ENCODE measurements at regions not wholly inside any gene's neighbourhood (a gene's known extent, or its start where the extent isn't known, plus 50 kb on each side); places are given as distances from the start of the nearest gene placed in this dataset.
"Not testable (repeated sequence)": the region's sequence is repeated elsewhere in the genome, so short reads cannot be mapped to it uniquely, and the experiment has no call there.

GRCh38 chr1:195663549-195664280, 944.5 kb downstream of the KCNT2 start:
- DNase-seq (ENCODE audit: low read depth) = no peak

- no peak for DNase-seq (ENCODE audit: low read depth)
These were observed 951.5 kb downstream of the KCNT2 start for GRCh38 chr1:195656780-195657179.

DNA sequence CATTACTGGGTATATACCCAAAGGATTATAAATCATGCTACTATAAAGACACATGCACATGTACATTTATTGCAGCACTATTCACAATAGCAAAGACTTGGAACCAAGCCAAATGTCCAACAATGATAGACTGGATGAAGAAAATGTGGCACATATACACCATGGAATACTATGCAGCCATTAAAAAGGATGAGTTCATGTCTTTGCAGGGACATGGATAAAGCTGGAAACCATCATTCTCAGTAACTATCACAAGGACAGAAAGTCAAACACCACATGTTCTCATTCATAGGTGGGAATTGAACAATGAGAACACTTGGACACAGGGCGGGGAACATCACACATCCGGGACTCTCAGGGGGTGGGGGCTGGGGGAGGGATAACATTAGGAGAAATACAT, 959.4 kb downstream of the KCNT2 start:
- DNase-seq (ENCODE audit: low read depth) = not testable (repeated sequence)

DNA sequence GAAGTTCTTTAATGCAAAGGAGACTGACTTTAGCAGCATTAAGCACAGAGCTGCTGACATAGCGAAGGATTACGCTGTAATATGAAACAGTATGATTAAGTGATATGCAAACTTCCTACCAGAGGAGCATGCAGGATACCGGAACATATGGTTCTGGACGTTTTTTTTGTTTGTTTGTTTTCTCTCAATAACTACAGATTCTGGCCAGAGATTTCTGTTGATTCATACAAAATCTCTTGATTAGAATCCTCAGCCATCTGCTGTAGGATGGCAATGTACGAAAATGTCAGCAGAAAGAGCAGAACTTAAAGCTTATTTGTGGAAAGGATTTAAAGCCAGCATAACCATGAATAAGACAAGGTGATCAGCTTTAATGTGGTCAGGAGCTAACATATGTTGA, 970.7 kb downstream of the KCNT2 start:
- no peak for DNase-seq (ENCODE audit: low read depth)

GRCh38 chr1:195618287-195618686, 990.0 kb downstream of the KCNT2 start:
- no peak for DNase-seq (ENCODE audit: low read depth)

- no peak for DNase-seq (ENCODE audit: low read depth)
These were observed 991.1 kb downstream of the KCNT2 start for GRCh38 chr1:195617106-195617505.

GRCh38 chr1:195608883-195609282, 999.4 kb downstream of the KCNT2 start:
- DNase-seq (ENCODE audit: low read depth) = no peak

- no peak for DNase-seq (ENCODE audit: low read depth)
These were observed 1001.8 kb downstream of the KCNT2 start for GRCh38 chr1:195606483-195606882.

DNA sequence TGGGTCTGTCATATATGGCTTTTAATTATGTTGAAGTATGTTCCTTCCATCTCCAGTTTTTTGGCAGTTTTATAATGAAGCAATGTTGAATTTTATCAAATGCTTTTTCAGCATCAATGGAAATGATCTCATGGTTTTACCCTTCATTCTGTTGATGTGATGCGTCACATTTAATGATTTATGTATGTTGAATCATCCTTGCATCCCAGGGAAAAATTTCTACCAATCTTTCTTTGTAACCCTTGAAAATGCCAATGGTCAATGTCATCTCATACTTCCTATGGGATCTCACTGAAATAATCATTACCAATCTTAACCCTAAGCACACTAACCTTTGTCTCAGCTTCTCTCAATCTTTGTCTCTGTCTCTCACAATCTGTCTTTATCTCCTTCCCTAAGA, 1004.0 kb downstream of the KCNT2 start:
- DNase-seq (ENCODE audit: low read depth) = no peak

- no peak for DNase-seq (ENCODE audit: low read depth)
These were observed 1010.3 kb downstream of the KCNT2 start for GRCh38 chr1:195597891-195598290.

DNA sequence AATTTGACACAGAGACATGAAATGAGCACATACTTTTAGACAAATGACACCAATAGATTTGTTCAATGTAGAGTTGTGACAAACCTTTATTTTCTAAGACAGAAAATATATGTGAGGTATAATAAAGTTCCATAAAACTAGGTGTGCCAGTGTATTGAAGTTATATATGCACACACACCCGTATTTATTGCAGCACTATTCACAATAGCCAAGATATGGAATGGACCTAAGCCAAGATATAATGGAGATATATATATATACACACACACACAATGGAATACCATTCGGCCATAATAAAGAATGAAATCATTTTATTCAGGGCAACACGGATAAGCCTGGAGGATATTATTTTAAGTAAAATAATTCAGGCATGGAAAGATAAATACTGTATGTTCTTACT, 1013.5 kb downstream of the KCNT2 start:
- no peak for DNase-seq (ENCODE audit: low read depth)

DNA sequence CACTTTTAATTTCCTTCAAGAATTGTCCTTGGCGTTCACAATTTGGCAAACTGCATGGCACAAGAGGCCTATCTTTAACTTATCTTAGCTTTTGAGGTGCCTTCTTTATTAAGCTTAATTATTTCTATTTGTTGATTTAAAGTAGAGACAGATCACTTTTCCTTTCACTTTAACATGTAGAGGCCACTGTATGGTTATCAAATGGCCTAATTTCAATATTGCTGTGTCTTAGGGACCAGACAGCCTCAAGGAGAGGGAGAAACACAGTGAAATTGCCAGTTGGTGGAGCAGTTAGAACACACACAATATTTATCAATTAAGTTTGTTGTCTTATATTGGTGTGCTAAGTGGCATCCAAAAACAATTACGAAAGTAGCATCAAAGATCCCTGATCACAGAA, 1013.9 kb downstream of the KCNT2 start:
- no peak for DNase-seq (ENCODE audit: low read depth)

DNA sequence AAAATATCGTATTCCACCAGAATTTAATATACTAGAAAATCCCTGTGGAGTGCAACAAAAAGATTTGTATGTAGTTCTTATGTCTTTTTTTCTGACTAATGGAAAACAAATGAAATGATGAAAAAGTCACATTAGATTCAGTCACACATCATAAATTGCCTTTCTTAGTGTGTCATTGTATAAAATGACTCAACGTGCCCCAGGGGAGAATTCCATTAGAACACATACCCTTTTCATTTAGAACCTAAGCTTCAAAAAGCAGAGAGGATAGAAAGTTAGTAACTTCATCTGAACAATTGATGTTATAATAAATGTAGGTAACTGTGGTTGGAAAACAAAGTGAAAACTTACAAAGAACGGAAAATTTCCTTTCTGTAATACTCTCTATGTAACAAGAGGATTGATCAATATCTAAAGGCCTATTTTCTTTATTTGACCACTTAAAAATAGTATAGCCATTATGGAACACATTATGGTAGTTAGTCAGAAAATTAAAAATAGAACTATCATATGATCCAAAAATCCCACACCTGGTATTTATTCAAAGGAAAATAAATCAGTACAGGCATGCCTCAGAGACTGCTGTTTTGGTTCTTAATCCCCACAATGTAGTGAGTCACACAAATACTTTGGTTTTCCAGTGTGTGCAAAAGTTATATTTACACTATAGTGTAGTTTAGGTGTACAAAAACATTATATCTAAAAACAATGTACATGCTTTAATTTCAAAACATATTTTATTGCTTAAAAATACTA, 1016.1 kb downstream of the KCNT2 start:
- no peak for DNase-seq (ENCODE audit: low read depth)

DNA sequence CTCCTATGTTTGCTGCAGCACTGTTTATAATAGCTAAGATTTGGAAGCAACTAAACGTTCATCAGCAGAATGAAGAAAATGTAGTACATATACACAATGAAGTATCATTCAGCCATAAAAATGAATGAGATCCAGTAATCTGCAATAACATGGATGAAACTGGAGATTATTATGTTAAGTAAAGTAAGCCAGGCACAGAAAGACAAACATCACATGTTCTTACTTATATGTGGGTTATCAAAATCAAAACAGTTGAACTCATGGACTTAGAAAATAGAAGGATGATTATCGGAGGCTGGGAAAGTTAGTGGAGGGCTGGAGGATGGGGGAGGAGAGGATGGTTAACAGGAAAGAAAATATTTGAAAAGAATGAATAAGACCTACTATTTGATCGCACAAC, 1017.6 kb downstream of the KCNT2 start:
- DNase-seq (ENCODE audit: low read depth) = no peak

GRCh38 chr1:195584870-195585624, 1023.2 kb downstream of the KCNT2 start:
- no peak for DNase-seq (ENCODE audit: low read depth)

DNA sequence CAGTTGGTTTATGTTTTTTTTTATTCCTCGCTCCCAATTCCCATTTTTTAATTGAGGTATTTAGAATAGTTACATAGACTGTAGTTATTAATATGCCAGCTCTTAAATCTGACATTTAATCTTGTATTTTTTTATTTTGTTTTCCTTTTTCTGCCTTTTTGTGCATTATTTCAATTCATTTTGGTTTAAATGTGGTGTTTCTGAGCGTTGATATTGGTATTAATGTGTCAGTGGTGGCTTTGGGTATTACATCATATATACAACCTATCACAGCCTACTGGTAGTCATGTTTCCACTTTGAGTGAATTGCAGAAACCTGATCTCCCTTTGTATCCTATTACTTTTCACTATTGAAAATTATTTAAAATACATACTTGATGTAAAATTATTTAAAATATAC, 1027.3 kb downstream of the KCNT2 start:
- DNase-seq (ENCODE audit: low read depth) = no peak

- no peak for DNase-seq (ENCODE audit: low read depth)
These were observed 1030.5 kb downstream of the KCNT2 start for GRCh38 chr1:195577748-195578147.

DNA sequence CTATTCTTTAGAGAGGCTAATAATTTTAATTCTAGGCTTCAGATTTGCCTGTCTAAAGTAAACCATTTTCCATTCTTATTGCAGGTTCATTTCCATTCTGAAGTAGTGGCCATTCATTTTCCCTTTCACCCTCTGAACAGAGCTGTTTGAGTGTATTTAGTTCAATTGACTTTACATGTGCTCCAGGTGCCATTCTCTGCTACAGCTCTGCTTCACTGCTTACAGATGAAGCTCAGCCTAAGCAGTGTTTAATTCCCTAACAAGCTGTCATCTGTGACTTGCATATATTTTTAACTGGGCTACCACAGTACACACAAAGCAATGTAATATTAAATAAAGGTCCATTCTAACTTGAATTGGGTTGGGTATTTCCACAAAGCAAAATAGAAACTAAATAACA, 1031.6 kb downstream of the KCNT2 start:
- DNase-seq (ENCODE audit: low read depth) = no peak

DNA sequence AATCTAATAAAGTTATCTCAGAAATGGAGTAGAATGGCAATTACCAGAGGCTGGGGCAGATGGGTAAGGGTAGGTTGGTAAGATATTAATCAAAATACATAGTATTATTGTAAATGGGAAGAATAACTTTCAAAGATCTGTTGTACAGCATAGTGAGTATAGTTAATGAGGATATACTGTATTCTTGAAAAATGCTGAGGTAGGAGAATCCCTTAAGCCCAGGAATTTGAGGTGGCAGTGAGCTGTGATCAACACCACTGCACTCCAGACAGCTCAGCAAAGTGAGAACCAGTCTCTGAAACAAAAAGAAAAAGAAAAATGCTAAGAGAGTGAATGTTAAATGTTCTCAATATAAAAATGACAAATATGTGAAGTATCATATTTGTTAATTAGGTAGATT, 1033.7 kb downstream of the KCNT2 start:
- no peak for DNase-seq (ENCODE audit: low read depth)

- no peak for DNase-seq (ENCODE audit: low read depth)
These were observed 1038.3 kb downstream of the KCNT2 start for GRCh38 chr1:195569934-195570333.

DNA sequence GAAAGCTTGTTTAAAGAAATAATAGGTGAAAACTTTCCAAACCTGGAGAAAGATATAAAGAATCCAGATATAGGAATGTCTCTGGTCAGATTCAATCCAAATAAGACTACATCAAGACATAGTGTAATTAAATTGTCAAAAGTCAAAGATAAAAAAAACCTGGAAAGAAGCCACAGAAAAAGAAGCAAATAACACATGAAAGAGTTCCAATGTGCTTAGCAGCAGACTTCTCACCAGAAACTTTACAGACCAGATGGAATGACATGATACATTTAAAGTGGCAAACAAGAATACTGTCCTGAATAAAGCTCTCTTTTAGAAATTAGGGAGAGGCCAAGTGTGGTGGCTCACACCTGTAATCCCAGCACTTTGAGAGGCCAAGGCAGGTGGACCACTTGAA, 1039.9 kb downstream of the KCNT2 start:
- DNase-seq (ENCODE audit: low read depth) = no peak

GRCh38 chr1:195562074-195562473, 1046.2 kb downstream of the KCNT2 start:
- DNase-seq (ENCODE audit: low read depth) = no peak
